GM23338 (cell line): ENCODE measurements at regions not wholly inside any gene's neighbourhood (a gene's known extent, or its start where the extent isn't known, plus 50 kb on each side); places are given as distances from the start of the nearest gene placed in this dataset.

Experiments used
- EZH2 ChIP-seq: fragments of 200-600 bp; sonication (generic); IDR thresholded peaks from one replicate; pipeline ENCODE4 v1.8.0; 2017; ENCODE audit warnings: antibody characterized with exemption, mild to moderate bottlenecking, low read depth; ENCODE audit not compliant: unreplicated experiment
- EZH2phosphoT487 ChIP-seq: fragments of 200-600 bp; sonication (generic); IDR thresholded peaks from one replicate; pipeline ENCODE4 v1.8.1; 2018; ENCODE audit warnings: antibody characterized with exemption; ENCODE audit not compliant: unreplicated experiment
- POLR2AphosphoS5 ChIP-seq: IDR thresholded peaks from 2 replicates; pipeline ENCODE4 v1.6.1; 2016; ENCODE audit warnings: antibody characterized with exemption, low read depth
- ZNF331 ChIP-seq: fragments of 250-450 bp; sonication (Bioruptor Pico); IDR thresholded peaks from 2 replicates; pipeline ENCODE4 v1.5.0; 2020; ENCODE audit warnings: low read depth, mild to moderate bottlenecking, moderate library complexity
- TF ChIP-seq, protein P1 (sequence below), 2 experiments: fragments of 200-600 bp in 1 of 2; sonication (generic) in 1 of 2; conservative IDR thresholded peaks; 2 replicates each; pipeline versions ENCODE4 v1.5.1 to v1.6.1; 2016 to 2017; ENCODE audit warnings: antibody characterized with exemption in 2 of 2, low read depth in 2 of 2, mild to moderate bottlenecking in 2 of 2, moderate library complexity in 1 of 2
- TF ChIP-seq, protein P2 (sequence below): IDR thresholded peaks from one replicate; pipeline ENCODE4 v1.6.1; 2018; ENCODE audit warnings: antibody characterized with exemption; ENCODE audit not compliant: unreplicated experiment

DNA sequence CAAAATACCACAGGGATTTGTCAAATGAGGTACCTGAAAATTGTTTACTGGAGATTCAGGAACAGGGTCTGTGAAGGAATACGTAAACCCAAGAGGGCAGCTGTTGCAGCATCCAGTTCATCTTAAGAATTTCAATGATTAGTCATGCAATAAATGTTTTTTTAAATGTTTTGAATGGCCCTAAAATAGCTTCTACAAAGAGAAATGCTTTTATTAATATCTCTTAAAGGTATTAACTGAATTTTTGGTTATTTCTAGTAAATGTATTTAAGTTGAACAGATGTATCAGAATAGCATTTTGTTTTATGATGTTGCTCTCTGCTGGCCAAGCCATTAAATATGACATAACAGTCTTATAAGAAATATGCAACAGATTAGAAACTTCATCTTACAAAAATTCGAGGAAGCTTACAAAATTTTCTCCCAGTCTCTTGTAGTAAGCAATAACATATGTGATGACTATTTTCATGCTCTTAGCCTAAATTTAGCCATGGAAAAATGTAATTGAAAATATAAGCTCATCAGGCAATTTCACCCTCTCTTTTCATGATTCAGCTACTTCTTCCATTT is 863.9 kb downstream of the SUCLG1 start:
- TF ChIP-seq, protein P1, sequence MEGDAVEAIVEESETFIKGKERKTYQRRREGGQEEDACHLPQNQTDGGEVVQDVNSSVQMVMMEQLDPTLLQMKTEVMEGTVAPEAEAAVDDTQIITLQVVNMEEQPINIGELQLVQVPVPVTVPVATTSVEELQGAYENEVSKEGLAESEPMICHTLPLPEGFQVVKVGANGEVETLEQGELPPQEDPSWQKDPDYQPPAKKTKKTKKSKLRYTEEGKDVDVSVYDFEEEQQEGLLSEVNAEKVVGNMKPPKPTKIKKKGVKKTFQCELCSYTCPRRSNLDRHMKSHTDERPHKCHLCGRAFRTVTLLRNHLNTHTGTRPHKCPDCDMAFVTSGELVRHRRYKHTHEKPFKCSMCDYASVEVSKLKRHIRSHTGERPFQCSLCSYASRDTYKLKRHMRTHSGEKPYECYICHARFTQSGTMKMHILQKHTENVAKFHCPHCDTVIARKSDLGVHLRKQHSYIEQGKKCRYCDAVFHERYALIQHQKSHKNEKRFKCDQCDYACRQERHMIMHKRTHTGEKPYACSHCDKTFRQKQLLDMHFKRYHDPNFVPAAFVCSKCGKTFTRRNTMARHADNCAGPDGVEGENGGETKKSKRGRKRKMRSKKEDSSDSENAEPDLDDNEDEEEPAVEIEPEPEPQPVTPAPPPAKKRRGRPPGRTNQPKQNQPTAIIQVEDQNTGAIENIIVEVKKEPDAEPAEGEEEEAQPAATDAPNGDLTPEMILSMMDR (conservative IDR thresholded peaks at IDR 0.05; ENCODE audit: low read depth in 2 of 2), result no peak
- TF ChIP-seq EZH2 (no peak), POLR2AphosphoS5 (no peak), EZH2phosphoT487 (no peak), ZNF331 (CRISPR knock-in tag) (no peak)
- TF ChIP-seq, protein P2, sequence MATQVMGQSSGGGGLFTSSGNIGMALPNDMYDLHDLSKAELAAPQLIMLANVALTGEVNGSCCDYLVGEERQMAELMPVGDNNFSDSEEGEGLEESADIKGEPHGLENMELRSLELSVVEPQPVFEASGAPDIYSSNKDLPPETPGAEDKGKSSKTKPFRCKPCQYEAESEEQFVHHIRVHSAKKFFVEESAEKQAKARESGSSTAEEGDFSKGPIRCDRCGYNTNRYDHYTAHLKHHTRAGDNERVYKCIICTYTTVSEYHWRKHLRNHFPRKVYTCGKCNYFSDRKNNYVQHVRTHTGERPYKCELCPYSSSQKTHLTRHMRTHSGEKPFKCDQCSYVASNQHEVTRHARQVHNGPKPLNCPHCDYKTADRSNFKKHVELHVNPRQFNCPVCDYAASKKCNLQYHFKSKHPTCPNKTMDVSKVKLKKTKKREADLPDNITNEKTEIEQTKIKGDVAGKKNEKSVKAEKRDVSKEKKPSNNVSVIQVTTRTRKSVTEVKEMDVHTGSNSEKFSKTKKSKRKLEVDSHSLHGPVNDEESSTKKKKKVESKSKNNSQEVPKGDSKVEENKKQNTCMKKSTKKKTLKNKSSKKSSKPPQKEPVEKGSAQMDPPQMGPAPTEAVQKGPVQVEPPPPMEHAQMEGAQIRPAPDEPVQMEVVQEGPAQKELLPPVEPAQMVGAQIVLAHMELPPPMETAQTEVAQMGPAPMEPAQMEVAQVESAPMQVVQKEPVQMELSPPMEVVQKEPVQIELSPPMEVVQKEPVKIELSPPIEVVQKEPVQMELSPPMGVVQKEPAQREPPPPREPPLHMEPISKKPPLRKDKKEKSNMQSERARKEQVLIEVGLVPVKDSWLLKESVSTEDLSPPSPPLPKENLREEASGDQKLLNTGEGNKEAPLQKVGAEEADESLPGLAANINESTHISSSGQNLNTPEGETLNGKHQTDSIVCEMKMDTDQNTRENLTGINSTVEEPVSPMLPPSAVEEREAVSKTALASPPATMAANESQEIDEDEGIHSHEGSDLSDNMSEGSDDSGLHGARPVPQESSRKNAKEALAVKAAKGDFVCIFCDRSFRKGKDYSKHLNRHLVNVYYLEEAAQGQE, result no peak
